ENCODE measurements at regions not wholly inside any gene's neighbourhood (a gene's known extent, or its start where the extent isn't known, plus 50 kb on each side); places are given as distances from the start of the nearest gene placed in this dataset.

- H3K4me3 ChIP-seq (ENCODE audit: low read depth in 1 of 2, low read length in 1 of 2), result no peak overlapping the region
- H3K9me3 ChIP-seq, result no peaks in the 10 kb centered on the region
- H3K4me1 ChIP-seq (ENCODE audit: control insufficient read depth in 1 of 2, insufficient read depth in 1 of 2, low read depth in 1 of 2, low read length in 1 of 2), result no peaks in the 10 kb centered on the region
- TF ChIP-seq CTCF (IDR thresholded peaks at IDR 0.05), result no peak
- H3K36me3 ChIP-seq, result no peaks in the 10 kb centered on the region
- H3K27ac ChIP-seq, result no peak overlapping the region
- no peaks in the 10 kb centered on the region for H3K27me3 ChIP-seq
Observed at GRCh38 chr2:51990684-51991083, 958.8 kb upstream of the NRXN1 start.

- Histone ChIP-seq H3K27ac (no peak overlapping the region), H3K36me3 (no peaks in the 10 kb centered on the region), H3K4me3 (ENCODE audit: low read depth in 1 of 2, low read length in 1 of 2) (no peak overlapping the region)
Observed at GRCh38 chr2:51986101-51986500, 954.2 kb upstream of the NRXN1 start.

DNA sequence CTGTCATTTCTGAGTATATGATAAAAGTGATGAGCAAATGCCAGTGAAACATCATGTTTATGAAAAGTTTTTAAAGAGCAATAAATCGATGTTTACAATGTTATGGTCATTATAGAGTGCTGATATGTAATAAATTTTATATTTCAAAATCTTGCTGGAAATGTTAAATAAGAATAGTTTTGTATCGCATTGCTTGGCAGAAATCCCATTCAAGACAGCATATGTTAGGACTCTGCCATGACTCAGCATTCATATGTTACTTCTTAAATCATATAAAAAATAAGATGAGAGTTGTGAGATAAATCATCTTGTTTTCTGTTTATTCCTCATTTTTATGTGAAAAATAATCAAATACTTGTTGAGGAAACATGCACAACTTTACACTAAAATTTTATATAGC lies 949.9 kb upstream of the NRXN1 start:
- Histone ChIP-seq H3K4me3 (ENCODE audit: low read depth in 1 of 2, low read length in 1 of 2) (no peak overlapping the region), H3K4me1 (ENCODE audit: control insufficient read depth in 1 of 2, insufficient read depth in 1 of 2, low read depth in 1 of 2, low read length in 1 of 2) (no peaks in the 10 kb centered on the region), H3K9me3 (no peaks in the 10 kb centered on the region), H3K36me3 (no peaks in the 10 kb centered on the region), H3K27ac (no peak overlapping the region), H3K27me3 (no peaks in the 10 kb centered on the region)
- TF ChIP-seq CTCF (IDR thresholded peaks at IDR 0.05), result no peak

More at GRCh38 chr2:51986101-51986500, 954.2 kb upstream of the NRXN1 start:
- Histone ChIP-seq H3K4me1 (ENCODE audit: control insufficient read depth in 1 of 2, insufficient read depth in 1 of 2, low read depth in 1 of 2, low read length in 1 of 2) (no peaks in the 10 kb centered on the region), H3K9me3 (no peaks in the 10 kb centered on the region), H3K27me3 (no peaks in the 10 kb centered on the region)
- TF ChIP-seq CTCF (IDR thresholded peaks at IDR 0.05), result no peak

DNA sequence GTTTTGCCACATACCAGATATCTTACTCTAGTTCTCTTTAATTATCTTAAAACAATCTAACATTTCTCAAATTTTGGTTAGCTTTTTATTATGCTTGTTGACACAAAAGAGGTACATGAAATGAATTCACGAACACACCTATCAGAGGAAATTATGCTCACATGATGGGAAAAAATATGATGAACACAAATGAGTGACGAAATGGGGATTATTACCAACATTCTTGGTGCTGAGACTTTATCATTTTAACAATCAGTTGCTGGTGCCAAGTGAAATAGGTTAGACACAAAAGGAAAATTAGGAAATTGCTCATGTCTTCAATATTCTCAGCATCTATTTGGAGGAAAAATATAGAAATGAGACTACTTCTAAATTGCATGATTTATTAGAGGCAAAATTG lies 944.7 kb upstream of the NRXN1 start:
- TF ChIP-seq CTCF (IDR thresholded peaks at IDR 0.05), result no peak
- no peak overlapping the region for H3K27ac ChIP-seq
- H3K27me3 ChIP-seq, result no peaks in the 10 kb centered on the region
- no peak overlapping the region for H3K4me3 ChIP-seq (ENCODE audit: low read depth in 1 of 2, low read length in 1 of 2)
- no peaks in the 10 kb centered on the region for H3K9me3 ChIP-seq
- no peaks in the 10 kb centered on the region for H3K4me1 ChIP-seq (ENCODE audit: control insufficient read depth in 1 of 2, insufficient read depth in 1 of 2, low read depth in 1 of 2, low read length in 1 of 2)
- no peaks in the 10 kb centered on the region for H3K36me3 ChIP-seq

- Histone ChIP-seq H3K27ac (no peak overlapping the region), H3K27me3 (no peaks in the 10 kb centered on the region), H3K36me3 (no peaks in the 10 kb centered on the region), H3K4me3 (ENCODE audit: low read depth in 1 of 2, low read length in 1 of 2) (no peak overlapping the region), H3K9me3 (no peaks in the 10 kb centered on the region), H3K4me1 (ENCODE audit: control insufficient read depth in 1 of 2, insufficient read depth in 1 of 2, low read depth in 1 of 2, low read length in 1 of 2) (no peaks in the 10 kb centered on the region)
- no peak for TF ChIP-seq CTCF (IDR thresholded peaks at IDR 0.05)
Observed at GRCh38 chr2:51971136-51971535, 939.2 kb upstream of the NRXN1 start.

GRCh38 chr2:51969347-51969746 lies 937.4 kb upstream of the NRXN1 start:
- Histone ChIP-seq H3K36me3 (no peaks in the 10 kb centered on the region), H3K27ac (no peak overlapping the region), H3K27me3 (no peaks in the 10 kb centered on the region), H3K4me1 (ENCODE audit: control insufficient read depth in 1 of 2, insufficient read depth in 1 of 2, low read depth in 1 of 2, low read length in 1 of 2) (no peaks in the 10 kb centered on the region), H3K4me3 (ENCODE audit: low read depth in 1 of 2, low read length in 1 of 2) (no peak overlapping the region), H3K9me3 (no peaks in the 10 kb centered on the region)
- TF ChIP-seq CTCF (IDR thresholded peaks at IDR 0.05), result no peak
